SK-N-SH (cell line): ENCODE measurements at regions not wholly inside any gene's neighbourhood (a gene's known extent, or its start where the extent isn't known, plus 50 kb on each side); places are given as distances from the start of the nearest gene placed in this dataset.

ENCODE experiments used
- CTCF ChIA-PET: fragments of 300-600, 350-600 bp; formaldehyde crosslinking; extraction: SDS; loops from one replicate; lab custom pipeline; 2021; lab: Yijun Ruan, JAX
- POLR2A ChIA-PET: fragments of 350-600 bp; sonication (Branson Sonifier 250); formaldehyde crosslinking; extraction: SDS; loops from one replicate; lab custom pipeline; 2020; ENCODE audit warnings: antibody characterized with exemption, inconsistent platforms; lab: Yijun Ruan, JAX
- DNase-seq: peaks from one replicate; pipeline ENCODE4 v3.0.0; 2012
- H2AFZ ChIP-seq: fragments of 200-600 bp; sonication (generic); 2 replicates; pipeline ENCODE4 v1.8.1; 2016; ENCODE audit warnings: antibody characterized with exemption, mild to moderate bottlenecking, low read depth
- H3F3A ChIP-seq: fragments of 200-600 bp; sonication (generic); replicated peaks from 2 replicates; pipeline ENCODE3; 2016; ENCODE audit warnings: antibody characterized with exemption, mild to moderate bottlenecking; ENCODE audit not compliant: insufficient read depth
- H3K27ac ChIP-seq, 2 experiments: fragments of 200-500 bp in 1 of 2; fragments of 200-600 bp in 1 of 2; sonication (Bioruptor generic) in 1 of 2; sonication (generic), shearing (Covaris generic) in 1 of 2; 2 replicates each; pipeline versions ENCODE4 v1.5.1 to v1.6.1; 2014 to 2016; ENCODE audit warnings: low read depth in 2 of 2, inconsistent platforms in 1 of 2, low read length in 1 of 2, mild to moderate bottlenecking in 1 of 2, mixed read lengths in 1 of 2
- H3K27me3 ChIP-seq: fragments of 200-600 bp; sonication (generic), shearing (Covaris generic); 2 replicates; pipeline ENCODE4 v1.6.1; 2016; ENCODE audit warnings: mixed run types; ENCODE audit not compliant: insufficient read depth
- H3K36me3 ChIP-seq, 2 experiments: fragments of 200-500 bp in 1 of 2; fragments of 200-600 bp in 1 of 2; sonication (Bioruptor generic) in 1 of 2; sonication (generic) in 1 of 2; replicated peaks in 1 of 2; 2 replicates each; pipeline versions ENCODE3 to v1.5.1; 2014 to 2016; ENCODE audit warnings: low read length in 1 of 2, mild to moderate bottlenecking in 1 of 2; ENCODE audit not compliant: insufficient read depth in 2 of 2, control insufficient read depth in 1 of 2
- H3K4me1 ChIP-seq, 2 experiments: fragments of 200-500 bp in 1 of 2; fragments of 200-600 bp in 1 of 2; sonication (Bioruptor generic) in 1 of 2; sonication (generic), shearing (Covaris generic) in 1 of 2; 2 replicates each; pipeline versions ENCODE4 v1.5.1 to v1.6.1; 2014 to 2016; ENCODE audit warnings: low read depth in 1 of 2, low read length in 1 of 2, mixed run types in 1 of 2; ENCODE audit not compliant: insufficient read depth in 2 of 2, control insufficient read depth in 1 of 2
- H3K4me2 ChIP-seq: fragments of 200-600 bp; sonication (generic), shearing (Covaris generic); 2 replicates; pipeline ENCODE4 v1.6.1; 2017; ENCODE audit warnings: mixed run types
- H3K4me3 ChIP-seq, 2 experiments: fragments of 200-500 bp in 1 of 2; fragments of 200-600 bp in 1 of 2; sonication (Bioruptor generic) in 1 of 2; sonication (generic), shearing (Covaris generic) in 1 of 2; 2 replicates each; pipeline versions ENCODE4 v1.5.1 to v1.8.1; 2014 to 2016; ENCODE audit warnings: low read depth in 2 of 2, inconsistent platforms in 1 of 2, low read length in 1 of 2, mild to moderate bottlenecking in 1 of 2, mixed read lengths in 1 of 2, moderate library complexity in 1 of 2
- H3K79me2 ChIP-seq: fragments of 200-600 bp; sonication (generic); 2 replicates; pipeline ENCODE4 v1.8.1; 2017; ENCODE audit warnings: mild to moderate bottlenecking; ENCODE audit not compliant: insufficient read depth
- H3K9ac ChIP-seq: fragments of 200-600 bp; sonication (generic); 2 replicates; pipeline ENCODE4 v1.6.1; 2017; ENCODE audit warnings: mixed run types
- H3K9me2 ChIP-seq: fragments of 200-600 bp; sonication (generic); 2 replicates; pipeline ENCODE4 v1.6.1; 2017; ENCODE audit warnings: mixed run types
- H3K9me3 ChIP-seq: fragments of 200-600 bp; sonication (generic); 2 replicates; pipeline ENCODE4 v1.6.1; 2017; ENCODE audit warnings: mixed run types, mild to moderate bottlenecking, moderate library complexity
- H4K20me1 ChIP-seq: fragments of 200-600 bp; sonication (generic); 2 replicates; pipeline ENCODE4 v1.6.1; 2017; ENCODE audit warnings: mild to moderate bottlenecking, mixed run types; ENCODE audit not compliant: insufficient read depth
- CTCF ChIP-seq: fragments of 200-600 bp; sonication (generic); IDR thresholded peaks from 2 replicates; pipeline ENCODE4 v1.6.1; 2017; ENCODE audit warnings: antibody characterized with exemption, mild to moderate bottlenecking, moderate library complexity
- ELF1 ChIP-seq: IDR thresholded peaks from 2 replicates; pipeline ENCODE4 v1.4.0; 2012
- EP300 ChIP-seq, 2 experiments: IDR thresholded peaks; 2 replicates each; pipeline versions ENCODE4 v1.4.0 to v1.6.1; 2012; ENCODE audit warnings: borderline replicate concordance in 1 of 2, low read depth in 1 of 2, low read length in 1 of 2
- FOSL2 ChIP-seq: IDR thresholded peaks from 2 replicates; pipeline ENCODE4 v1.4.0; 2012; ENCODE audit warnings: low read depth, mild to moderate bottlenecking, moderate library complexity, borderline replicate concordance
- GATA2 ChIP-seq: sonication (generic); formaldehyde crosslinking; IDR thresholded peaks from 2 replicates; pipeline ENCODE4 v1.5.0; 2020; ENCODE audit warnings: mild to moderate bottlenecking, missing genetic modification reagents
- MAX ChIP-seq: IDR thresholded peaks from 2 replicates; pipeline ENCODE4 v1.4.0; 2012; ENCODE audit warnings: low read depth
- NFIC ChIP-seq: IDR thresholded peaks from 2 replicates; pipeline ENCODE4 v1.4.0; 2012; ENCODE audit warnings: borderline replicate concordance
- RAD21 ChIP-seq: IDR thresholded peaks from 2 replicates; pipeline ENCODE4 v1.6.1; 2012; ENCODE audit warnings: mild to moderate bottlenecking, low read length
- REST ChIP-seq: IDR thresholded peaks from 2 replicates; pipeline ENCODE4 v1.6.1; 2012; ENCODE audit warnings: mild to moderate bottlenecking, low read depth, low read length, moderate library complexity
- SIN3A ChIP-seq: IDR thresholded peaks from 2 replicates; pipeline ENCODE4 v1.6.1; 2012; ENCODE audit warnings: low read depth, mild to moderate bottlenecking, low read length, moderate library complexity, borderline replicate concordance
- TEAD4 ChIP-seq: IDR thresholded peaks from 2 replicates; pipeline ENCODE4 v1.4.0; 2012; ENCODE audit warnings: mild to moderate bottlenecking, borderline replicate concordance; ENCODE audit not compliant: insufficient read depth
- YY1 ChIP-seq: IDR thresholded peaks from 2 replicates; pipeline ENCODE4 v1.4.0; 2012; ENCODE audit warnings: low read depth, mild to moderate bottlenecking
- WGBS: methylation state at CpG from one replicate; pipeline ENCODE4 v1.1.6; 2017; ENCODE audit warnings: low lambda C conversion rate; 5-methylcytosine and 5-hydroxymethylcytosine counted together

GRCh38 chr4:163680386-163681098, 186.1 kb downstream of the TMA16 start:
- Histone ChIP-seq H3K9me3 (no peaks in the 10 kb centered on the region), H4K20me1 (no peaks in the 10 kb centered on the region), H3K9me2 (no peaks in the 10 kb centered on the region), H3K36me3 (no peaks in the 10 kb centered on the region), H3K4me1 (no peaks in the 10 kb centered on the region), H2AFZ (no peak overlapping the region), H3K4me3 (no peak overlapping the region), H3K4me2 (no peak overlapping the region), H3K9ac (no peak overlapping the region), H3K27me3 (no peaks in the 10 kb centered on the region; the same call in 1 of the 2 replicates), H3K79me2 (no peaks in the 10 kb centered on the region), H3K27ac (no peak overlapping the region), H3F3A (no peaks in the 10 kb centered on the region)
- WGBS: 4% methylated on average over 1 of the region's 1 CpG
- TF ChIP-seq SIN3A (no peak), YY1 (no peak), MAX (no peak), ELF1 (no peak), GATA2 (CRISPR knock-in tag) (no peak), RAD21 (no peak), FOSL2 (no peak), REST (no peak), TEAD4 (no peak)
- ChIA-PET CTCF (interaction anchor here (0.6 to 3.7 kb wide), 18 partner anchors 8 to 333 kb away, joined by 3 to 42 read pairs (median 4); no protein-coding TSS in a partner anchor), POLR2A (no interaction called here)
- DNase-seq: no peak

- no peaks in the 10 kb centered on the region for H3K9me3 ChIP-seq
- H3F3A ChIP-seq: no peaks in the 10 kb centered on the region
- POLR2A ChIA-PET: no interaction called here
- WGBS: 0% methylated on average over 2 of the region's 2 CpGs
- no peaks in the 10 kb centered on the region for H3K36me3 ChIP-seq
- H3K4me1 ChIP-seq: no peaks in the 10 kb centered on the region
- H3K27ac ChIP-seq: no peak overlapping the region
- no peak overlapping the region for H3K9ac ChIP-seq
- H3K79me2 ChIP-seq: no peaks in the 10 kb centered on the region
- H3K4me3 ChIP-seq: no peak overlapping the region; a peak in 1 of 4 replicates
- CTCF ChIA-PET: interaction anchor here (0.6 to 3.7 kb wide), 18 partner anchors 9 to 332 kb away, joined by 3 to 42 read pairs (median 4); no protein-coding TSS in a partner anchor
- no peaks in the 10 kb centered on the region; the same call in 1 of the 2 replicates for H3K27me3 ChIP-seq
- no peak overlapping the region for H2AFZ ChIP-seq
- TF ChIP-seq RAD21 (peak; percentile 64), EP300 (IDR thresholded peaks at IDR 0.05; ENCODE audit: borderline replicate concordance in 1 of 2, low read depth in 1 of 2, low read length in 1 of 2) (no peak), REST (no peak), CTCF (peak; percentile 69), NFIC (no peak), GATA2 (CRISPR knock-in tag) (no peak)
- H3K9me2 ChIP-seq: no peaks in the 10 kb centered on the region
- DNase-seq: peak; percentile 48
- no peak overlapping the region for H3K4me2 ChIP-seq
- no peaks in the 10 kb centered on the region for H4K20me1 ChIP-seq
Observed at GRCh38 chr4:163681208-163681821, 186.8 kb downstream of the TMA16 start.
